ENCODE measurements at regions not wholly inside any gene's neighbourhood (a gene's known extent, or its start where the extent isn't known, plus 50 kb on each side); places are given as distances from the start of the nearest gene placed in this dataset.

DNA sequence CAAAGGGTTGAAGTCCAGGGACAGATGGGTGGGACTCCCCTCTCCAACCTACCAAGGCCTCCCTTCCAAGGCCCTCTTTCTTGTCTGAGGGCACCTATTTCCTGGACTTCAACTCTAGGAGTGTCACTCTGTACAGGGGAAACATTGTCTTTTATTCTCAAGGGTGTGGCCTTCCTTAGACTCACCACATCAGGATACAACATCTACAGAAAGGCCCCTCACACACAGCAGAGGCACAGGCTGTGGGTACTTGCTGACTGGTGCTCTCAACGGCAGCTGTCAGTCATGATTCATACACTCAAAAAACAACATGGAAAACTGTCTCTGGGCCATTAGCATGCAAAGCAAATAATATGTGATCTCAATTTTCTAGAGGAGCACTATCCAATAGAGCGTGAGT, 78.0 kb downstream of the RCN1 start:
- TF ChIP-seq, protein P1, sequence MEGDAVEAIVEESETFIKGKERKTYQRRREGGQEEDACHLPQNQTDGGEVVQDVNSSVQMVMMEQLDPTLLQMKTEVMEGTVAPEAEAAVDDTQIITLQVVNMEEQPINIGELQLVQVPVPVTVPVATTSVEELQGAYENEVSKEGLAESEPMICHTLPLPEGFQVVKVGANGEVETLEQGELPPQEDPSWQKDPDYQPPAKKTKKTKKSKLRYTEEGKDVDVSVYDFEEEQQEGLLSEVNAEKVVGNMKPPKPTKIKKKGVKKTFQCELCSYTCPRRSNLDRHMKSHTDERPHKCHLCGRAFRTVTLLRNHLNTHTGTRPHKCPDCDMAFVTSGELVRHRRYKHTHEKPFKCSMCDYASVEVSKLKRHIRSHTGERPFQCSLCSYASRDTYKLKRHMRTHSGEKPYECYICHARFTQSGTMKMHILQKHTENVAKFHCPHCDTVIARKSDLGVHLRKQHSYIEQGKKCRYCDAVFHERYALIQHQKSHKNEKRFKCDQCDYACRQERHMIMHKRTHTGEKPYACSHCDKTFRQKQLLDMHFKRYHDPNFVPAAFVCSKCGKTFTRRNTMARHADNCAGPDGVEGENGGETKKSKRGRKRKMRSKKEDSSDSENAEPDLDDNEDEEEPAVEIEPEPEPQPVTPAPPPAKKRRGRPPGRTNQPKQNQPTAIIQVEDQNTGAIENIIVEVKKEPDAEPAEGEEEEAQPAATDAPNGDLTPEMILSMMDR (IDR thresholded peaks at IDR 0.05), result no peak
- TF ChIP-seq POLR2A (IDR thresholded peaks at IDR 0.05), result no peak
